GM12878 (cell line): ENCODE measurements at regions not wholly inside any gene's neighbourhood (a gene's known extent, or its start where the extent isn't known, plus 50 kb on each side); places are given as distances from the start of the nearest gene placed in this dataset.

Experiments used
- ATAC-seq: fragments of 200-7000 bp; cut with Tn5 transposase; 3 replicates; pipeline ENCODE4 v1.9.1; 2020; ENCODE audit warnings: mild to moderate bottlenecking, moderate library complexity
- BruUV-seq: library from RNA; stranded (reverse); fragments of 400-500 nt; replicated peaks from 2 replicates; lab custom pipeline; 2021; lab: Mats Ljungman, UMichigan
- CTCF ChIA-PET: fragments of 300-600 bp; sonication (Branson Sonifier 250); formaldehyde crosslinking; extraction: SDS; loops from one replicate; lab custom pipeline; 2021; ENCODE audit warnings: inconsistent platforms; lab: Yijun Ruan, JAX
- POLR2A ChIA-PET: fragments of 350-600 bp; formaldehyde crosslinking; extraction: SDS; loops from one replicate; lab custom pipeline; 2021; ENCODE audit warnings: inconsistent platforms; lab: Charles Lee
- RAD21 ChIA-PET: fragments of 300-600 bp; sonication (Branson Sonifier 250); formaldehyde crosslinking; loops from one replicate; lab custom pipeline; 2023; ENCODE audit warnings: antibody characterized with exemption; ENCODE audit not compliant: unreplicated experiment; lab: Charles Lee
- SMC1A ChIA-PET: fragments of 300-600 bp; sonication (Branson Sonifier 250); formaldehyde crosslinking; loops from one replicate; lab custom pipeline; 2023; ENCODE audit not compliant: unreplicated experiment, uncharacterized antibody; lab: Charles Lee
- DNase-seq: peaks from one replicate; pipeline ENCODE4 v3.0.0-alpha.2; 2011; ENCODE audit warnings: low read depth, low spot score
- FAIRE-seq: peaks from 3 replicates; lab custom pipeline; 2011; peaks lifted over from hg19 to GRCh38; lab: Jason Lieb, UNC
- H2AFZ ChIP-seq: 2 replicates; pipeline ENCODE4 v1.6.0; 2011; ENCODE audit warnings: low read depth, low read length, control low read depth; ENCODE audit not compliant: control insufficient read depth
- H3K27ac ChIP-seq: 2 replicates; pipeline ENCODE4 v1.5.1; 2011; ENCODE audit warnings: control low read depth; ENCODE audit not compliant: control insufficient read depth, insufficient read depth
- H3K27me3 ChIP-seq, 2 experiments: replicated peaks in 1 of 2; 2 replicates each; pipeline versions ENCODE4 v1.6.0 to v1.6.1; 2011; ENCODE audit warnings: low read length in 1 of 2; ENCODE audit not compliant: control insufficient read depth in 2 of 2, insufficient read depth in 2 of 2
- H3K36me3 ChIP-seq, 2 experiments: 2 replicates each; pipeline ENCODE4 v1.5.1; 2011; ENCODE audit warnings: low read length in 1 of 2; ENCODE audit not compliant: control insufficient read depth in 2 of 2, insufficient read depth in 2 of 2
- H3K4me1 ChIP-seq: 2 replicates; pipeline ENCODE4 v1.6.1; 2011; ENCODE audit warnings: mild to moderate bottlenecking, low read length, moderate library complexity, mixed read lengths; ENCODE audit not compliant: control insufficient read depth, insufficient read depth
- H3K4me2 ChIP-seq: 2 replicates; pipeline ENCODE4 v1.6.0; 2011; ENCODE audit warnings: control low read depth; ENCODE audit not compliant: control insufficient read depth, insufficient read depth
- H3K4me3 ChIP-seq: fragments of 200-600 bp; sonication (generic); 2 replicates; pipeline ENCODE4 v1.5.1; 2016
- H3K79me2 ChIP-seq: 2 replicates; pipeline ENCODE4 v1.6.0; 2011; ENCODE audit warnings: low read length; ENCODE audit not compliant: control insufficient read depth, insufficient read depth
- H3K9ac ChIP-seq: 2 replicates; pipeline ENCODE4 v1.8.0; 2011; ENCODE audit warnings: low read length, control low read depth, mixed read lengths; ENCODE audit not compliant: control insufficient read depth, insufficient read depth
- H3K9me3 ChIP-seq: replicated peaks from 3 replicates; pipeline ENCODE4 v1.5.1; 2011; ENCODE audit warnings: mild to moderate bottlenecking, low read length; ENCODE audit not compliant: control insufficient read depth, insufficient read depth
- H4K20me1 ChIP-seq: 2 replicates; pipeline ENCODE4 v1.6.0; 2011; ENCODE audit not compliant: control insufficient read depth, insufficient read depth
- FOXM1 ChIP-seq: IDR thresholded peaks from 2 replicates; pipeline ENCODE4 v1.6.1; 2012; ENCODE audit warnings: low read depth, mild to moderate bottlenecking, inconsistent platforms, low read length, moderate library complexity
- SREBF2 ChIP-seq: IDR thresholded peaks from 2 replicates; pipeline ENCODE4 v1.6.1; 2012; ENCODE audit warnings: mild to moderate bottlenecking, low read length
- WGBS: methylation state at CpG from one replicate; pipeline ENCODE4 v1.1.6; 2016; ENCODE audit warnings: low lambda C conversion rate; ENCODE audit not compliant: insufficient replicate concordance, insufficient coverage; ENCODE audit errors: missing lambda C conversion rate; 5-methylcytosine and 5-hydroxymethylcytosine counted together
- in situ Hi-C: fragments of 300-500 bp; cut with MboI; formaldehyde crosslinking; loops from 9 replicates; pipeline ENCODE4 v1.14.3; 2018; ENCODE audit warnings: mixed read lengths
- intact Hi-C: fragments of 100-400 bp; cut with micrococcal nuclease; formaldehyde crosslinking; loops from one replicate; pipeline ENCODE4 v1.14.2; 2022; ENCODE audit not compliant: unreplicated experiment
- TF ChIP-seq, protein P1 (sequence below): fragments of 450-650 bp; IDR thresholded peaks from 2 replicates; pipeline ENCODE4 v1.6.1; 2018; ENCODE audit warnings: borderline replicate concordance, mild to moderate bottlenecking; ENCODE audit not compliant: partially characterized antibody
- TF ChIP-seq, protein P2 (sequence below): IDR thresholded peaks from 2 replicates; pipeline ENCODE4 v1.6.1; 2012; ENCODE audit warnings: improper control_type of control experiment, low read depth, low read length; ENCODE audit not compliant: insufficient replicate concordance
- TF ChIP-seq, protein P3 (sequence below): IDR thresholded peaks from 2 replicates; pipeline ENCODE4 v1.6.1; 2011; ENCODE audit warnings: borderline replicate concordance, low read depth, mild to moderate bottlenecking, moderate library complexity, mixed read lengths, low read length; ENCODE audit not compliant: insufficient read depth; ENCODE audit errors: extremely low read length

DNA sequence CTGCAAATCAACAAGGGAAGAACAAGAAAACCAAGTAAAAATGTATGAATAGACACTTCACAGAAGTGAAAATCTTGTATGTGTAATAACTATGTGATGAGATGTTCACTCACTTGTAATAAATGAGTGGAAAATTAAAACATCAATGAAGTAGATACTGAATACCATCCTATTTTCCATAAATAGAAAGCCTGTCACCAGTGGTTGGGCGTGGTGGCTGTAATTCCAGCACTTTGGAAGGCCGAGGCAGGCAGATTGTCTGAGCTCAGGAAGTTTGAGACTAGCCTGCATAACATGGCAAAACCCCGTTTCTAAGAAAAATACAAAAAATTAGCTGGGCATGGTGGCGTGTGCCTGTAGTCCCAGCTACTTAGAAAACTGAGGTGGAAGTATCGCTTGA lies 53.5 kb upstream of the SOD3 start:
- no peak for FAIRE-seq
- no peak overlapping the region for H3K4me2 ChIP-seq
- TF ChIP-seq SREBF2 (no peak), FOXM1 (no peak)
- TF ChIP-seq, protein P1, sequence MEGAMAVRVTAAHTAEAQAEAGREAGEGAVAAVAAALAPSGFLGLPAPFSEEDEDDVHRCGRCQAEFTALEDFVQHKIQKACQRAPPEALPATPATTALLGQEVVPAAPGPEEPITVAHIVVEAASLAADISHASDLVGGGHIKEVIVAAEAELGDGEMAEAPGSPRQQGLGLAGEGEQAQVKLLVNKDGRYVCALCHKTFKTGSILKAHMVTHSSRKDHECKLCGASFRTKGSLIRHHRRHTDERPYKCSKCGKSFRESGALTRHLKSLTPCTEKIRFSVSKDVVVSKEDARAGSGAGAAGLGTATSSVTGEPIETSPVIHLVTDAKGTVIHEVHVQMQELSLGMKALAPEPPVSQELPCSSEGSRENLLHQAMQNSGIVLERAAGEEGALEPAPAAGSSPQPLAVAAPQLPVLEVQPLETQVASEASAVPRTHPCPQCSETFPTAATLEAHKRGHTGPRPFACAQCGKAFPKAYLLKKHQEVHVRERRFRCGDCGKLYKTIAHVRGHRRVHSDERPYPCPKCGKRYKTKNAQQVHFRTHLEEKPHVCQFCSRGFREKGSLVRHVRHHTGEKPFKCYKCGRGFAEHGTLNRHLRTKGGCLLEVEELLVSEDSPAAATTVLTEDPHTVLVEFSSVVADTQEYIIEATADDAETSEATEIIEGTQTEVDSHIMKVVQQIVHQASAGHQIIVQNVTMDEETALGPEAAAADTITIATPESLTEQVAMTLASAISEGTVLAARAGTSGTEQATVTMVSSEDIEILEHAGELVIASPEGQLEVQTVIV: no peak
- TF ChIP-seq, protein P2, sequence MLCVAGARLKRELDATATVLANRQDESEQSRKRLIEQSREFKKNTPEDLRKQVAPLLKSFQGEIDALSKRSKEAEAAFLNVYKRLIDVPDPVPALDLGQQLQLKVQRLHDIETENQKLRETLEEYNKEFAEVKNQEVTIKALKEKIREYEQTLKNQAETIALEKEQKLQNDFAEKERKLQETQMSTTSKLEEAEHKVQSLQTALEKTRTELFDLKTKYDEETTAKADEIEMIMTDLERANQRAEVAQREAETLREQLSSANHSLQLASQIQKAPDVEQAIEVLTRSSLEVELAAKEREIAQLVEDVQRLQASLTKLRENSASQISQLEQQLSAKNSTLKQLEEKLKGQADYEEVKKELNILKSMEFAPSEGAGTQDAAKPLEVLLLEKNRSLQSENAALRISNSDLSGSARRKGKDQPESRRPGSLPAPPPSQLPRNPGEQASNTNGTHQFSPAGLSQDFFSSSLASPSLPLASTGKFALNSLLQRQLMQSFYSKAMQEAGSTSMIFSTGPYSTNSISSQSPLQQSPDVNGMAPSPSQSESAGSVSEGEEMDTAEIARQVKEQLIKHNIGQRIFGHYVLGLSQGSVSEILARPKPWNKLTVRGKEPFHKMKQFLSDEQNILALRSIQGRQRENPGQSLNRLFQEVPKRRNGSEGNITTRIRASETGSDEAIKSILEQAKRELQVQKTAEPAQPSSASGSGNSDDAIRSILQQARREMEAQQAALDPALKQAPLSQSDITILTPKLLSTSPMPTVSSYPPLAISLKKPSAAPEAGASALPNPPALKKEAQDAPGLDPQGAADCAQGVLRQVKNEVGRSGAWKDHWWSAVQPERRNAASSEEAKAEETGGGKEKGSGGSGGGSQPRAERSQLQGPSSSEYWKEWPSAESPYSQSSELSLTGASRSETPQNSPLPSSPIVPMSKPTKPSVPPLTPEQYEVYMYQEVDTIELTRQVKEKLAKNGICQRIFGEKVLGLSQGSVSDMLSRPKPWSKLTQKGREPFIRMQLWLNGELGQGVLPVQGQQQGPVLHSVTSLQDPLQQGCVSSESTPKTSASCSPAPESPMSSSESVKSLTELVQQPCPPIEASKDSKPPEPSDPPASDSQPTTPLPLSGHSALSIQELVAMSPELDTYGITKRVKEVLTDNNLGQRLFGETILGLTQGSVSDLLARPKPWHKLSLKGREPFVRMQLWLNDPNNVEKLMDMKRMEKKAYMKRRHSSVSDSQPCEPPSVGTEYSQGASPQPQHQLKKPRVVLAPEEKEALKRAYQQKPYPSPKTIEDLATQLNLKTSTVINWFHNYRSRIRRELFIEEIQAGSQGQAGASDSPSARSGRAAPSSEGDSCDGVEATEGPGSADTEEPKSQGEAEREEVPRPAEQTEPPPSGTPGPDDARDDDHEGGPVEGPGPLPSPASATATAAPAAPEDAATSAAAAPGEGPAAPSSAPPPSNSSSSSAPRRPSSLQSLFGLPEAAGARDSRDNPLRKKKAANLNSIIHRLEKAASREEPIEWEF: no peak
- TF ChIP-seq, protein P3, sequence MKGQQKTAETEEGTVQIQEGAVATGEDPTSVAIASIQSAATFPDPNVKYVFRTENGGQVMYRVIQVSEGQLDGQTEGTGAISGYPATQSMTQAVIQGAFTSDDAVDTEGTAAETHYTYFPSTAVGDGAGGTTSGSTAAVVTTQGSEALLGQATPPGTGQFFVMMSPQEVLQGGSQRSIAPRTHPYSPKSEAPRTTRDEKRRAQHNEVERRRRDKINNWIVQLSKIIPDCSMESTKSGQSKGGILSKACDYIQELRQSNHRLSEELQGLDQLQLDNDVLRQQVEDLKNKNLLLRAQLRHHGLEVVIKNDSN: no peak
- TF ChIP-seq, all 136 proteins: peak for 0
- Histone ChIP-seq H3K4me3 (no peak overlapping the region), H3K27ac (no peak overlapping the region), H4K20me1 (no peaks in the 10 kb centered on the region), H2AFZ (no peak overlapping the region), H3K27me3 (no peaks in the 10 kb centered on the region), H3K36me3 (no peaks in the 10 kb centered on the region), H3K9ac (no peak overlapping the region), H3K79me2 (no peaks in the 10 kb centered on the region), H3K9me3 (no peaks in the 10 kb centered on the region; the same call in 1 of the 3 replicates), H3K4me1 (no peaks in the 10 kb centered on the region)
- DNase-seq: no peak
- SMC1A ChIA-PET: interaction anchor here (0.6 kb wide), 1 partner anchor 24 kb away, joined by 4 read pairs; no protein-coding TSS in a partner anchor
- CTCF ChIA-PET: interaction anchor here (1.2 kb wide), 1 partner anchor 238 kb away, joined by 3 read pairs; no protein-coding TSS in a partner anchor
- intact Hi-C loops (no loop called here), in situ Hi-C loops (no loop called here)
- RAD21 ChIA-PET: no interaction called here
- no TSS peak for BruUV-seq
- ATAC-seq: no peak
- POLR2A ChIA-PET: interaction anchor here (0.5 kb wide), 1 partner anchor 16 kb away, joined by 6 read pairs; no protein-coding TSS in a partner anchor
- 29% methylated on average over 5 of the region's 5 CpGs for WGBS
